Tibial nerve (tissue), 4 donors: ENCODE measurements at regions not wholly inside any gene's neighbourhood (a gene's known extent, or its start where the extent isn't known, plus 50 kb on each side); places are given as distances from the start of the nearest gene placed in this dataset.

Experiments used
- CTCF ChIP-seq, 5 experiments: fragments of 200-600 bp in 3 of 5; fragments of 450-650 bp in 2 of 5; sonication (generic) in 3 of 5; IDR thresholded peaks; one replicate each; pipeline ENCODE4 v1.5.1; 2016 to 2019; ENCODE audit warnings: antibody characterized with exemption in 5 of 5, mild to moderate bottlenecking in 3 of 5, moderate library complexity in 2 of 5
- EP300 ChIP-seq, 2 donors: sonication (generic); formaldehyde crosslinking; IDR thresholded peaks; one replicate each; pipeline ENCODE4 v1.6.1; 2017; ENCODE audit warnings: antibody characterized with exemption in 2 of 2, mild to moderate bottlenecking in 1 of 2
- POLR2A ChIP-seq, 2 donors: fragments of 450-650 bp; IDR thresholded peaks; one replicate each; pipeline ENCODE4 v1.6.1; 2017; ENCODE audit warnings: antibody characterized with exemption in 2 of 2, mild to moderate bottlenecking in 2 of 2, moderate library complexity in 2 of 2

- TF ChIP-seq POLR2A (IDR thresholded peaks at IDR 0.05) (no peak), CTCF (IDR thresholded peaks at IDR 0.05) (no peak), EP300 (IDR thresholded peaks at IDR 0.05) (no peak)
These were observed 89.3 kb upstream of the PLEKHM1 start for GRCh38 chr17:45579529-45580495.
